ENCODE measurements at regions not wholly inside any gene's neighbourhood (a gene's known extent, or its start where the extent isn't known, plus 50 kb on each side); places are given as distances from the start of the nearest gene placed in this dataset.

DNA sequence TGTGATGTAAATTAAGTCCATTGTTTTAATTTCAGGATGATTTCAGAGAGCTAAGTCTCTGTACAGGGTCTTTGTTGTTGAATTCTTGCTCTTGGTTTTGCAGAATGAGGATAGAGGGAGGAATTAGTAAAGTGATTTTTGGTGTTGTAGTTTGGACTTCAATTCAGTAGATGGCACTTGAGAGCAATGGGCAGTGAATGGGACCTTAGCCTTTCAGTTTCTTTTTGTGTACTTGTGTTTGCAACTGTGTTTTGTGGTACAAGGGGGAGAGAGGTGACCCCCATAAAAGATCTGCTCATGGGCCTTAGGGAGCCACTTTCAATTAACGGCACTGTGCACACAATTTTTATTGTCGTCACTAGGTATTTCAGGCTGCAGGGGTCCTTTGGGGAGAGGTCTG, 340.0 kb downstream of the DCAF12L2 start:
- Histone ChIP-seq H3K4me1 (ENCODE audit: control insufficient read depth, extremely low read depth, insufficient read depth, low read length) (no peaks in the 10 kb centered on the region), H3K27ac (ENCODE audit: insufficient read depth, low read length) (no peak overlapping the region), H3K4me3 (replicated peaks in 1 of 4; ENCODE audit: control extremely low read depth in 1 of 4, insufficient read depth in 1 of 4, low read depth in 3 of 4, low read length in 4 of 4) (no peak overlapping the region), H3K79me2 (ENCODE audit: control insufficient read depth, insufficient read depth, low read length) (no peaks in the 10 kb centered on the region), H2AFZ (ENCODE audit: low read length) (no peak overlapping the region), H3K27me3 (ENCODE audit: control insufficient read depth, insufficient read depth, low read length) (no peaks in the 10 kb centered on the region), H3K4me2 (ENCODE audit: extremely low read depth, insufficient read depth, low read length) (no peak overlapping the region), H3K9me3 (ENCODE audit: control insufficient read depth, insufficient read depth, low read depth, low read length) (no peaks in the 10 kb centered on the region), H3K9ac (ENCODE audit: insufficient read depth, low read length) (no peak overlapping the region), H4K20me1 (ENCODE audit: control insufficient read depth, extremely low read depth, insufficient read depth, low read length) (no peaks in the 10 kb centered on the region), H3K36me3 (ENCODE audit: control insufficient read depth, insufficient read depth, low read length) (no peaks in the 10 kb centered on the region)
- TF ChIP-seq, protein P1, sequence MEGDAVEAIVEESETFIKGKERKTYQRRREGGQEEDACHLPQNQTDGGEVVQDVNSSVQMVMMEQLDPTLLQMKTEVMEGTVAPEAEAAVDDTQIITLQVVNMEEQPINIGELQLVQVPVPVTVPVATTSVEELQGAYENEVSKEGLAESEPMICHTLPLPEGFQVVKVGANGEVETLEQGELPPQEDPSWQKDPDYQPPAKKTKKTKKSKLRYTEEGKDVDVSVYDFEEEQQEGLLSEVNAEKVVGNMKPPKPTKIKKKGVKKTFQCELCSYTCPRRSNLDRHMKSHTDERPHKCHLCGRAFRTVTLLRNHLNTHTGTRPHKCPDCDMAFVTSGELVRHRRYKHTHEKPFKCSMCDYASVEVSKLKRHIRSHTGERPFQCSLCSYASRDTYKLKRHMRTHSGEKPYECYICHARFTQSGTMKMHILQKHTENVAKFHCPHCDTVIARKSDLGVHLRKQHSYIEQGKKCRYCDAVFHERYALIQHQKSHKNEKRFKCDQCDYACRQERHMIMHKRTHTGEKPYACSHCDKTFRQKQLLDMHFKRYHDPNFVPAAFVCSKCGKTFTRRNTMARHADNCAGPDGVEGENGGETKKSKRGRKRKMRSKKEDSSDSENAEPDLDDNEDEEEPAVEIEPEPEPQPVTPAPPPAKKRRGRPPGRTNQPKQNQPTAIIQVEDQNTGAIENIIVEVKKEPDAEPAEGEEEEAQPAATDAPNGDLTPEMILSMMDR (conservative IDR thresholded peaks at IDR 0.05 in 1 of 2, IDR thresholded peaks at IDR 0.05 in 1 of 2; ENCODE audit: low read depth in 1 of 2, low read length in 2 of 2) = no peak
- TF ChIP-seq EZH2 (IDR thresholded peaks at IDR 0.05; ENCODE audit: low read length, missing control alignments) = no peak
- no peak for DNase-seq (ENCODE audit: low read depth in 2 of 2)

DNA sequence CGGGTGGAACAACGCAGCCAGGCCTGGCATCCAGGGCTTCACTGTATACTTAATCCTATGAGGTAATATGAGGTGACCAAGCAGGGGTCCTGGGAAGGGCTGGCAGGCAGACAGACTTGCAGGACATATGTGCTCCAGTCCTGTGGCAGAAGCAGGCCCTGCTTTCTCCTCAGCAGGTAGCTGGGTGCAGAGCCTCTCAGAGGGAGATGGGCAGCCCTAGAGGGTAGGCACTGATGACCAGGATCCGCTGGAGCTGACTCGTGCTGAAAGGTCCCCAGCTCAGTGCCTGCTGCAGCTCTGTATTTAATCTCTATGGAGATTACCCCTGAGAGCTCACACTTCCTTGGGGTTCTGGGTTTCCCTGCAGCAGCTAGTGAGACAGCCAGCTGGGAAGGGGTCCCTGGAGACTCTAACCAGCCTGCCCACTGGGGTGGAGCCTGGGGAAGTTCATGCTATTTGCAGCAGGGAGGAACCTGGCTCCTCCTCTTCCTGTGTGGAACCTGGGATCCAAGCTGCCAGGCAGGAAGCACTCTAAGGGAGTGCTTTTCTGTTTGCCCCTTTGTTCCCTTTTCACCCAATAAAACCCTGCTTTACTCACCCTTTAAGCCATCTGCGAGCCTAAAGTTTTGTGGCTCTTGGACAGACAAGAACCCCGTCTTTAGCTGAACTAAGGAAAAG, 339.2 kb downstream of the DCAF12L2 start:
- no peak for DNase-seq (ENCODE audit: low read depth in 2 of 2)
- Histone ChIP-seq H3K9me3 (ENCODE audit: control insufficient read depth, insufficient read depth, low read depth, low read length) (no peaks in the 10 kb centered on the region), H3K27ac (ENCODE audit: insufficient read depth, low read length) (no peak overlapping the region), H3K79me2 (ENCODE audit: control insufficient read depth, insufficient read depth, low read length) (no peaks in the 10 kb centered on the region), H3K27me3 (ENCODE audit: control insufficient read depth, insufficient read depth, low read length) (no peaks in the 10 kb centered on the region), H3K4me1 (ENCODE audit: control insufficient read depth, extremely low read depth, insufficient read depth, low read length) (no peaks in the 10 kb centered on the region), H3K4me2 (ENCODE audit: extremely low read depth, insufficient read depth, low read length) (no peak overlapping the region), H3K9ac (ENCODE audit: insufficient read depth, low read length) (no peak overlapping the region), H4K20me1 (ENCODE audit: control insufficient read depth, extremely low read depth, insufficient read depth, low read length) (no peaks in the 10 kb centered on the region), H3K4me3 (replicated peaks in 1 of 4; ENCODE audit: control extremely low read depth in 1 of 4, insufficient read depth in 1 of 4, low read depth in 3 of 4, low read length in 4 of 4) (no peak overlapping the region), H2AFZ (ENCODE audit: low read length) (no peak overlapping the region), H3K36me3 (ENCODE audit: control insufficient read depth, insufficient read depth, low read length) (no peaks in the 10 kb centered on the region)
- no peak for TF ChIP-seq EZH2 (IDR thresholded peaks at IDR 0.05; ENCODE audit: low read length, missing control alignments)
- TF ChIP-seq, protein P1 (conservative IDR thresholded peaks at IDR 0.05 in 1 of 2, IDR thresholded peaks at IDR 0.05 in 1 of 2; ENCODE audit: low read depth in 1 of 2, low read length in 2 of 2) = no peak

DNA sequence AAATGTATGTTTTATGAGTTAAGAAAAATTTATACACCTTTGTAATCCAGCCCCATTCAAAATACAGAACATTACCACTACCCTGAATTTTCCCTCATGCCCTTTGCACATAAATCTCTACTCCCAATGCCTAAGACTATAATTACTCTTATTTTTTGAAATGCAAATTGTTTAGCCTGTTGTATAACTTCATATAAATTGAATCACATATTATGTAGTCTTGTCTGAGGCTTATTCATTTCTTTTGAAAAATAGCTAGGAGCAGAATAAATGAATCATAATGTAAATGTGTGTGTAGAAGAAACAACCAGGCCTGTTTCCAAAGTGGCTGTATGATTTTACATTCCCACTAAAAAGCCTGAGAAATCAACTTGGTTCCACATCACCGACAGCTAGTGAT, 319.8 kb downstream of the DCAF12L2 start:
- TF ChIP-seq, protein P1 (conservative IDR thresholded peaks at IDR 0.05 in 1 of 2, IDR thresholded peaks at IDR 0.05 in 1 of 2; ENCODE audit: low read depth in 1 of 2, low read length in 2 of 2) = no peak
- TF ChIP-seq EZH2 (IDR thresholded peaks at IDR 0.05; ENCODE audit: low read length, missing control alignments) = no peak
- Histone ChIP-seq H3K9ac (ENCODE audit: insufficient read depth, low read length) (no peak overlapping the region), H2AFZ (ENCODE audit: low read length) (no peak overlapping the region), H3K36me3 (ENCODE audit: control insufficient read depth, insufficient read depth, low read length) (no peaks in the 10 kb centered on the region), H3K79me2 (ENCODE audit: control insufficient read depth, insufficient read depth, low read length) (no peaks in the 10 kb centered on the region), H3K27me3 (ENCODE audit: control insufficient read depth, insufficient read depth, low read length) (no peaks in the 10 kb centered on the region), H4K20me1 (ENCODE audit: control insufficient read depth, extremely low read depth, insufficient read depth, low read length) (no peaks in the 10 kb centered on the region), H3K4me1 (ENCODE audit: control insufficient read depth, extremely low read depth, insufficient read depth, low read length) (no peaks in the 10 kb centered on the region), H3K4me2 (ENCODE audit: extremely low read depth, insufficient read depth, low read length) (no peak overlapping the region), H3K27ac (ENCODE audit: insufficient read depth, low read length) (no peak overlapping the region), H3K4me3 (replicated peaks in 1 of 4; ENCODE audit: control extremely low read depth in 1 of 4, insufficient read depth in 1 of 4, low read depth in 3 of 4, low read length in 4 of 4) (no peak overlapping the region), H3K9me3 (ENCODE audit: control insufficient read depth, insufficient read depth, low read depth, low read length) (no peaks in the 10 kb centered on the region)
- no peak for DNase-seq (ENCODE audit: low read depth in 2 of 2)

All from fibroblast of lung (primary cell).